Sigmoid colon (tissue), 6 donors: ENCODE measurements at regions not wholly inside any gene's neighbourhood (a gene's known extent, or its start where the extent isn't known, plus 50 kb on each side); places are given as distances from the start of the nearest gene placed in this dataset.

Experiments
- DNase-seq: peaks from one replicate; pipeline ENCODE4 v3.0.0-alpha.2; 2019
- H3K27ac ChIP-seq, 4 donors: fragments of 200-600 bp; sonication (generic); one replicate each; pipeline ENCODE4 v1.5.1; 2016 to 2019; ENCODE audit warnings: mild to moderate bottlenecking in 1 of 4
- H3K27me3 ChIP-seq, 3 donors: fragments of 200-600 bp; sonication (generic); one replicate each; pipeline ENCODE4 v1.5.1; 2019; ENCODE audit warnings: mild to moderate bottlenecking in 1 of 3
- H3K36me3 ChIP-seq, 4 donors: fragments of 200-600 bp; sonication (generic); one replicate each; pipeline ENCODE4 v1.5.1; 2016 to 2019
- H3K4me1 ChIP-seq, 4 donors: fragments of 200-600 bp; sonication (generic); one replicate each; pipeline ENCODE4 v1.5.1; 2017 to 2019
- H3K4me3 ChIP-seq, 4 donors: fragments of 200-600 bp; sonication (generic); one replicate each; pipeline ENCODE4 v1.5.1; 2017 to 2019; ENCODE audit warnings: mild to moderate bottlenecking in 2 of 4, moderate library complexity in 1 of 4
- H3K9me3 ChIP-seq, 4 donors: fragments of 200-600 bp in 3 of 4; sonication (generic) in 3 of 4; one replicate each; pipeline versions ENCODE4 v1.5.1 to v1.6.1; 2013 to 2019
- EP300 ChIP-seq, 4 donors: sonication (generic); formaldehyde crosslinking; IDR thresholded peaks; one replicate each; pipeline ENCODE4 v1.6.1; 2017; ENCODE audit warnings: antibody characterized with exemption in 4 of 4
- POLR2A ChIP-seq, 2 donors: fragments of 450-650 bp; IDR thresholded peaks; one replicate each; pipeline ENCODE4 v1.6.1; 2016; ENCODE audit warnings: antibody characterized with exemption in 2 of 2, mild to moderate bottlenecking in 2 of 2, moderate library complexity in 2 of 2
- POLR2AphosphoS5 ChIP-seq, 4 donors: sonication (generic); formaldehyde crosslinking; IDR thresholded peaks; one replicate each; pipeline ENCODE4 v1.6.1; 2017; ENCODE audit warnings: antibody characterized with exemption in 4 of 4
- WGBS, 2 donors: extraction: QIAGEN DNeasy Blood & Tissue Kit; methylation state at CpG; one replicate each; pipeline ENCODE4 v1.1.7; 2013; 5-methylcytosine and 5-hydroxymethylcytosine counted together
- intact Hi-C: fragments of 100-400 bp; cut with DNase I; formaldehyde crosslinking; loops from one replicate; pipeline ENCODE4 v1.15.1; 2023
- TF ChIP-seq, protein P1 (sequence below), 4 experiments: fragments of 450-650 bp in 3 of 4; fragments of 200-600 bp in 1 of 4; IDR thresholded peaks; one replicate each; pipeline ENCODE4 v1.5.1; 2016 to 2019; ENCODE audit warnings: antibody characterized with exemption in 4 of 4, mild to moderate bottlenecking in 3 of 4, moderate library complexity in 2 of 4
- donor health status: healthy with polysubstance abuse.
- donor health status: healthy.

GRCh38 chr5:152309926-152310450 lies 95.1 kb downstream of the NMUR2 start:
- Histone ChIP-seq H3K36me3 (no peaks in the 10 kb centered on the region), H3K4me1 (no peaks in the 10 kb centered on the region), H3K9me3 (no peaks in the 10 kb centered on the region), H3K4me3 (no peak overlapping the region), H3K27me3 (no peaks in the 10 kb centered on the region), H3K27ac (no peak overlapping the region)
- no peak for TF ChIP-seq POLR2A (IDR thresholded peaks at IDR 0.05)
- no peak for TF ChIP-seq POLR2AphosphoS5 (IDR thresholded peaks at IDR 0.05)
- TF ChIP-seq, protein P1, sequence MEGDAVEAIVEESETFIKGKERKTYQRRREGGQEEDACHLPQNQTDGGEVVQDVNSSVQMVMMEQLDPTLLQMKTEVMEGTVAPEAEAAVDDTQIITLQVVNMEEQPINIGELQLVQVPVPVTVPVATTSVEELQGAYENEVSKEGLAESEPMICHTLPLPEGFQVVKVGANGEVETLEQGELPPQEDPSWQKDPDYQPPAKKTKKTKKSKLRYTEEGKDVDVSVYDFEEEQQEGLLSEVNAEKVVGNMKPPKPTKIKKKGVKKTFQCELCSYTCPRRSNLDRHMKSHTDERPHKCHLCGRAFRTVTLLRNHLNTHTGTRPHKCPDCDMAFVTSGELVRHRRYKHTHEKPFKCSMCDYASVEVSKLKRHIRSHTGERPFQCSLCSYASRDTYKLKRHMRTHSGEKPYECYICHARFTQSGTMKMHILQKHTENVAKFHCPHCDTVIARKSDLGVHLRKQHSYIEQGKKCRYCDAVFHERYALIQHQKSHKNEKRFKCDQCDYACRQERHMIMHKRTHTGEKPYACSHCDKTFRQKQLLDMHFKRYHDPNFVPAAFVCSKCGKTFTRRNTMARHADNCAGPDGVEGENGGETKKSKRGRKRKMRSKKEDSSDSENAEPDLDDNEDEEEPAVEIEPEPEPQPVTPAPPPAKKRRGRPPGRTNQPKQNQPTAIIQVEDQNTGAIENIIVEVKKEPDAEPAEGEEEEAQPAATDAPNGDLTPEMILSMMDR (IDR thresholded peaks at IDR 0.05), result no peak
- TF ChIP-seq EP300 (IDR thresholded peaks at IDR 0.05), result no peak
- intact Hi-C loops, result no loop called here
- DNase-seq, result no peak
- WGBS, 2 donors, result 39 to 58% methylated on average over 2 of the region's 2 CpGs

DNA sequence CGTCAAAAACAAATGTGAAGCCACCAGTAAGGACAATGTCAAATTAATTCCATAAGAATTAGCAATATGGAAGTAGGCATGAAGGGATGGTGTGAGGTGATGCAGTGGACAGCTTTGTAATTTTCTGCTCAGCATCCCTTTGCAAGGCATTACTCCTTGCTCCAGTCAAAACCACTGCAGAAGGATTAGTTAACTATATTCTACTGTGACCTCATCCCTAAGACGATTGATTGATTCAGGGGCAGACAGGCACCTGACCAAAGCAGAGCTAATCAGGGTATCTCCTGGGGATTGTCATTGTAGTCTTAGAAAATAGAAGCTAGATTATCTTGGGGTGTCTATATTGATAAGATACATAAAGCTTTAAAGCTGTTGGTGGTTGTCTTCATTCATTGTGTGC lies 98.7 kb downstream of the NMUR2 start:
- Histone ChIP-seq H3K9me3 (no peaks in the 10 kb centered on the region), H3K4me3 (no peak overlapping the region), H3K27ac (no peak overlapping the region), H3K36me3 (no peaks in the 10 kb centered on the region), H3K27me3 (no peaks in the 10 kb centered on the region), H3K4me1 (no peaks in the 10 kb centered on the region)
- no peak for TF ChIP-seq POLR2AphosphoS5 (IDR thresholded peaks at IDR 0.05)
- TF ChIP-seq, protein P1 (IDR thresholded peaks at IDR 0.05), result no peak
- TF ChIP-seq EP300 (IDR thresholded peaks at IDR 0.05), result no peak
- TF ChIP-seq POLR2A (IDR thresholded peaks at IDR 0.05), result no peak
- intact Hi-C loops, result no loop called here
- 80 to 83% methylated on average over 2 of the region's 2 CpGs for WGBS, 2 donors
- DNase-seq, result no peak

DNA sequence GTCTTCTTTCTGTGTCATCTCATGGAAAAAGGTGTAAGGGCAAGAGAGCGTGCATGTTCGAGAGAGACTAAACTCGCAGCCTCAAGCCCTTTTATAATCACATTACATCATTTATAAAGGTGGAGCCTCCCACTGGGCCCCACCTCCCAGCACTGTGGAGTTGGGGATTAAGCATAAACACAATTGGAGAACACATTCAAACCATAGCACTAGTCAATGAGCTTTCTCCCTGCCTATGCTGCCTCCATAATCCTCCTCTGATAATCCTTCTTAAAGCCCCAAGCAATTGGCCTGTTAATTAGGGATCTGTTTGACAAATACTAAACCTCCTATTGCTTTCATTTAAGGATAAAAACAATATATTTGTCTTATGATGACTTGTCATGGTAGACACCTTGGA lies 99.6 kb downstream of the NMUR2 start:
- no peak for TF ChIP-seq POLR2A (IDR thresholded peaks at IDR 0.05)
- TF ChIP-seq, protein P1 (IDR thresholded peaks at IDR 0.05), result no peak
- no peak for TF ChIP-seq POLR2AphosphoS5 (IDR thresholded peaks at IDR 0.05)
- no peak for TF ChIP-seq EP300 (IDR thresholded peaks at IDR 0.05)
- no peaks in the 10 kb centered on the region for H3K9me3 ChIP-seq
- DNase-seq, result no peak
- H3K4me1 ChIP-seq, result no peaks in the 10 kb centered on the region
- intact Hi-C loops, result no loop called here
- no peak overlapping the region for H3K27ac ChIP-seq
- no peaks in the 10 kb centered on the region for H3K36me3 ChIP-seq
- 86 to 87% methylated on average over 3 of the region's 3 CpGs for WGBS, 2 donors
- no peaks in the 10 kb centered on the region for H3K27me3 ChIP-seq
- no peak overlapping the region for H3K4me3 ChIP-seq

DNA sequence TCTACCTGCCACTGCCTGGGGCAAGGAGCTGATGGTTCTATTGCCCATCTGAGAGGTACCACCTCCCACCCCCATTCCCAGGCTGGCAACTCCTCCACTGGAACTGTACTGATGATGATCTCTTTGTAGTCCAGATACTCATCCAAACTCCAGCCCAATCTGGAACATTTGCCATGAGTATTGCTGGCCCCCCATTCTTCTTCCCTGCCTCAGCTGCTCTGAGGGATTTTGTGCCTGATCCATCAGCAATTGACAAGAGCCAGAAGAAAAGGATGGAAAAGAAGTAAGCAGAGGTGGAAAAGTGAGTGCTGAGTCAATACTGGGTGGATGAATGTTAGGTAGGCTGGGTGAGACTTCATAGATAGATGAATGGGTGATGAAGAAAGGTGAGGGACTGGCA lies 101.2 kb downstream of the NMUR2 start:
- no peak overlapping the region for H3K4me3 ChIP-seq
- no peak for DNase-seq
- H3K27me3 ChIP-seq, result no peaks in the 10 kb centered on the region
- no peaks in the 10 kb centered on the region for H3K36me3 ChIP-seq
- TF ChIP-seq EP300 (IDR thresholded peaks at IDR 0.05), result no peak
- TF ChIP-seq POLR2AphosphoS5 (IDR thresholded peaks at IDR 0.05), result no peak
- no peak for TF ChIP-seq POLR2A (IDR thresholded peaks at IDR 0.05)
- TF ChIP-seq, protein P1 (IDR thresholded peaks at IDR 0.05), result no peak
- no peaks in the 10 kb centered on the region for H3K9me3 ChIP-seq
- no peak overlapping the region for H3K27ac ChIP-seq
- intact Hi-C loops, result no loop called here
- H3K4me1 ChIP-seq, result no peaks in the 10 kb centered on the region

- intact Hi-C loops, result no loop called here
- TF ChIP-seq POLR2AphosphoS5 (IDR thresholded peaks at IDR 0.05) (no peak), EP300 (IDR thresholded peaks at IDR 0.05) (no peak), POLR2A (IDR thresholded peaks at IDR 0.05) (no peak)
- TF ChIP-seq, protein P1 (IDR thresholded peaks at IDR 0.05), result no peak
- no peaks in the 10 kb centered on the region for H3K36me3 ChIP-seq
- H3K4me3 ChIP-seq, result no peak overlapping the region
- no peaks in the 10 kb centered on the region for H3K27me3 ChIP-seq
- no peak for DNase-seq
- no peaks in the 10 kb centered on the region for H3K9me3 ChIP-seq
- no peaks in the 10 kb centered on the region for H3K4me1 ChIP-seq
- no peak overlapping the region for H3K27ac ChIP-seq
These were observed 107.2 kb downstream of the NMUR2 start for GRCh38 chr5:152297866-152298265.
